K562 (cell line): ENCODE measurements at regions not wholly inside any gene's neighbourhood (a gene's known extent, or its start where the extent isn't known, plus 50 kb on each side); places are given as distances from the start of the nearest gene placed in this dataset.

Experiments
- CTCF ChIP-seq, 3 experiments: IDR thresholded peaks in 2 of 3; conservative IDR thresholded peaks in 1 of 3; 2 replicates each; pipeline ENCODE4 v1.5.1; 2011 to 2012; ENCODE audit warnings: low read length in 3 of 3, mild to moderate bottlenecking in 3 of 3, control low read depth in 2 of 3, improper control_type of control experiment in 1 of 3, inconsistent platforms in 1 of 3, low read depth in 1 of 3, mixed read lengths in 1 of 3, moderate library complexity in 1 of 3; ENCODE audit not compliant: insufficient read depth in 2 of 3
- FOXJ3 ChIP-seq: sonication (generic); formaldehyde crosslinking; IDR thresholded peaks from 2 replicates; pipeline ENCODE4 v1.4.0; 2020; ENCODE audit warnings: mild to moderate bottlenecking, missing genetic modification reagents
- GABPA ChIP-seq: fragments of 200-800 bp; sonication (Bioruptor generic); conservative IDR thresholded peaks from 2 replicates; pipeline ENCODE4 v1.6.1; 2016; ENCODE audit warnings: low read depth, missing genetic modification characterization, missing compliant biosample characterization
- HDGF ChIP-seq: fragments of 450-650 bp; IDR thresholded peaks from 2 replicates; pipeline ENCODE4 v1.6.1; 2016
- MTA2 ChIP-seq: fragments of 450-650 bp; IDR thresholded peaks from 2 replicates; pipeline ENCODE4 v1.6.1; 2016; ENCODE audit warnings: low read depth
- NFE2L1 ChIP-seq: fragments of 450-650 bp; IDR thresholded peaks from 2 replicates; pipeline ENCODE4 v1.6.1; 2016; ENCODE audit warnings: missing genetic modification characterization, low read depth, mild to moderate bottlenecking, missing compliant biosample characterization, moderate library complexity, borderline replicate concordance
- NRF1 ChIP-seq, 2 experiments: fragments of 450-650 bp; IDR thresholded peaks in 1 of 2; conservative IDR thresholded peaks in 1 of 2; 2 replicates each; pipeline ENCODE4 v1.6.1; 2014; ENCODE audit warnings: mild to moderate bottlenecking in 2 of 2
- POLR2G ChIP-seq: fragments of 200-400 bp; formaldehyde crosslinking; IDR thresholded peaks from 2 replicates; pipeline ENCODE4 v1.6.1; 2017; ENCODE audit warnings: low read depth, mild to moderate bottlenecking, antibody characterized with exemption, low read length, moderate library complexity
- THRAP3 ChIP-seq: fragments of 450-650 bp; IDR thresholded peaks from 2 replicates; pipeline ENCODE4 v1.6.1; 2016; ENCODE audit warnings: mild to moderate bottlenecking, inconsistent platforms, borderline replicate concordance
- U2AF1 ChIP-seq: fragments of 200-400 bp; formaldehyde crosslinking; optimal IDR thresholded peaks from 2 replicates; pipeline ENCODE3; 2017; ENCODE audit warnings: mild to moderate bottlenecking, low read depth, low read length, moderate library complexity
- WHSC1 ChIP-seq: IDR thresholded peaks from one replicate; pipeline ENCODE4 v1.6.1; 2012; ENCODE audit warnings: low read length, control low read depth, inconsistent platforms
- ZKSCAN8 ChIP-seq: fragments of 200-800 bp; sonication (Bioruptor generic); IDR thresholded peaks from 2 replicates; pipeline ENCODE4 v1.6.1; 2016; ENCODE audit warnings: missing genetic modification characterization, missing compliant biosample characterization
- ZNF175 ChIP-seq: fragments of 200-800 bp; sonication (Bioruptor generic); IDR thresholded peaks from 2 replicates; pipeline ENCODE4 v1.6.1; 2016; ENCODE audit warnings: low read depth, mild to moderate bottlenecking, missing genetic modification characterization, missing compliant biosample characterization
- ZNF79 ChIP-seq: fragments of 250-450 bp; sonication (Bioruptor Pico); IDR thresholded peaks from 2 replicates; pipeline ENCODE4 v1.4.0; 2020; ENCODE audit warnings: low read depth, mild to moderate bottlenecking, moderate library complexity

- TF ChIP-seq ZNF175 (CRISPR knock-in tag) (no peak), ZKSCAN8 (CRISPR knock-in tag) (no peak), HDGF (no peak), WHSC1 (no peak), U2AF1 (no peak), MTA2 (no peak), POLR2G (no peak), CTCF (IDR thresholded peaks at IDR 0.05 in 2 of 3, conservative IDR thresholded peaks at IDR 0.05 in 1 of 3; ENCODE audit: insufficient read depth in 2 of 3, low read depth in 1 of 3, low read length in 3 of 3) (no peak), ZNF79 (CRISPR knock-in tag) (no peak), NFE2L1 (tag) (no peak), THRAP3 (no peak), NRF1 (conservative IDR thresholded peaks at IDR 0.05 in 1 of 2, IDR thresholded peaks at IDR 0.05 in 1 of 2) (no peak), GABPA (tag) (no peak), FOXJ3 (no peak)
These were observed 354.0 kb downstream of the FOXL1 start for GRCh38 chr16:86932130-86932982.
